ENCODE measurements at regions not wholly inside any gene's neighbourhood (a gene's known extent, or its start where the extent isn't known, plus 50 kb on each side); places are given as distances from the start of the nearest gene placed in this dataset.
"Not testable (repeated sequence)": the region's sequence is repeated elsewhere in the genome, so short reads cannot be mapped to it uniquely, and the experiment has no call there.

GRCh38 chr9:3659647-3660046 is 133.8 kb upstream of the RFX3 start:
- no peak for DNase-seq (ENCODE audit: low spot score)

DNA sequence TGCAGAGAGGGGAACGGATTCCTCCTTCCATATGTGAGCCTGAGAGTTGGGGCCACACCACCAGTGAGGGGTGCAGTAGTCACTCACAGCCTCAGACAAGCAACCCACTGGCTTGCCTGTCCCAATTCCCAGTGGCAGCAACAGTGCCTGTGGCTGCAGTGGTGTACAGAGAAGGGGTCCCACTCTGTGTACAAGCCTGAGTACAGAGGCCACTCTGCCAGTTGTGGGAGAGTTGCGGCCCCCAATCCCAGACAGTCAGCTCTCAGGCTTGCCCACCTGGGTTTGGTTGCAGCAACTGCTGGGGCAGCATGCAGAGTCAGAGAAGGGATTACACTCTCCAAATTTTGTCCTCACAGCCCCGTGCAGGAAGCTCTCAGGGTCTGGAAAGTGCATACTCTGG is 133.2 kb upstream of the RFX3 start:
- no peak for DNase-seq (ENCODE audit: low spot score)

GRCh38 chr9:3656224-3656623 is 130.4 kb upstream of the RFX3 start:
- DNase-seq (ENCODE audit: low spot score) = no peak

DNA sequence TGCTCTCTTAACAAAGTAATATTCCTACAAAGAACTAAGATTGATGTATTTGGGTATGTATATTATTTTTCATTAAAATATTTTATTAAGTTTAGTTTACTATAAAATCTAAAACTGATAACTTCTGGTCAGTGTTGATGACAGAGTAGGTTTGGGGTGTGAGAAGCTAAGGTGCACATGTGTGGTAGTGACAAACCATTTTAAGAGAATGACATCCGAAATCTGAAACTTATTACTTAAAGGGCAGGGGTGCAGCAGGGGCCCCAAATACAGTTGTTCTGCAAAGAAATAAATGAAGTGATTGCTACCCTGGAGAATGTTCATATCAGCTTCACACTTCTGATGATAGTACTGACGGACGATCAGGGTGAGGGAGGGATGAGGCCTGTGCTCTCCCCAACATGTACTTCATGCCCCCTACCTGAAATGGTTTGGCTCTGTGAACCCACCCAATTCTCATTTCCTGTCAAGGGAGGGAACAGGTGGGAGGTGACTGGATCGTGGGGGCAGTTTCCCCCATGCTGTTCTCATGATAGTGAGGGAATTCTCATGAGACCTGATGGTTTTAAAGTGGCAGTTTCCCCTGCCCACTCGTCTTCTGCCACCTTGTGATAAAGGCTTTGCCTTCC is 125.3 kb upstream of the RFX3 start:
- no peak for DNase-seq (ENCODE audit: low spot score)

- no peak for DNase-seq (ENCODE audit: low spot score)
These were observed 123.0 kb upstream of the RFX3 start for GRCh38 chr9:3648722-3649246.

GRCh38 chr9:3648266-3648665 is 122.5 kb upstream of the RFX3 start:
- no peak for DNase-seq (ENCODE audit: low spot score)

- DNase-seq (ENCODE audit: low spot score) = no peak
These were observed 121.9 kb upstream of the RFX3 start for GRCh38 chr9:3647652-3648051.

- DNase-seq (ENCODE audit: low spot score) = no peak
These were observed 120.4 kb upstream of the RFX3 start for GRCh38 chr9:3646226-3646625.

DNA sequence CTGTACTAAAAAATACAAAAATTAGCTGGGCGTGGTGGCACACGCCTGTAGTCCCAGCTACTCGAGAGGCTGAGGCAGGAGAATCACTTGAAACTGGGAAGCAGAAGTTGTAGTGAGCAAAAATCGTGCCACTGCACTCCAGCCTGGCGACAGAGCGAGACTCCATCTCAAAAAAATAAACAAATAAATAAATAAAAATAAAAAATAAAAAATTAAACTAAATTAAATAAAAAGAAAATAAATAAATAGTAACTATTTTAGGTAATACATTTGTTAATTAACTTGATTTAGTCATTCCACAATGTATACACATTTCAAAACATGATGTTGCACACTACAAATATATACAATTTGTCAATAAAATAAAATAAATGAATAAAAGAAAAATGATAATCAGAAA is 116.3 kb upstream of the RFX3 start:
- DNase-seq (ENCODE audit: low spot score) = not testable (repeated sequence)

DNA sequence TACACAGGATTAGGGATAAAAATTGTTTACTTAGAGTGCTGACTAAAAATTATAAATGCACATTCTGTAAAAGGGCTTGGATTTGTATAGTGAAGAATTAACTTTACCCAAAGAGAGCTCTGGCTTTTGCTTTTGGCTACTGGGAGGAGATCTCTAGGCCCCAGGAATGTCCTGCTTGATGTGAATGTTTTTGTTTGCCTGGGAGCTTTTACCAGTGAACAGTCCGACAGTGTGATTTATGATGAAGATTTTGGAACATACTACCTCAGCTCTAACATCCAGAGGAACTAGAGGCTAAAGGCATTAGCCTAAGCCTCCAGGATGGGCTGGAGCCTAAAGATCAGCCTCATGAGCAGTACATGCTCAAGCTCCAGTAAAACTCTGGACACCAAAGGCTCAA is 103.7 kb upstream of the RFX3 start:
- DNase-seq (ENCODE audit: low spot score) = no peak

GRCh38 chr9:3628239-3628638 is 102.4 kb upstream of the RFX3 start:
- no peak for DNase-seq (ENCODE audit: low spot score)

DNA sequence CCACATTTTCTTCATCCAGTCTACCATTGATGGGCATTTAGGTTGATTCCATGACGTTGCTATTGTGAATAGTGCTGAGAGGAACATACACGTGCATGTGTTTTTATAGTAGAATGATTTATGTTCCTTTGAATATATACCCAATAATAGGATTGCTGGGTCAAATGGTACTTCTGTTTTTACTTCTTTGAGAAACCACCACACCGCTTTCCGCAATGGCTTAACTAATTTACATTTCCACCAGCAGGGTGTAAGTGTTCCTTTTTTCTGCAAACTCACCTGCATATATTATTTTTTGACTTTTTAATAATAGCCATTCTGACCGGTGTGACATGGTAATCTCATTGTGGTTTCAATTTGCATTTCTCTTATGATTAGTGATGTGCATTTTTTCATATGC is 82.2 kb upstream of the RFX3 start:
- no peak for DNase-seq (ENCODE audit: low spot score)

- no peak for DNase-seq (ENCODE audit: low spot score)
These were observed 74.9 kb upstream of the RFX3 start for GRCh38 chr9:3600672-3601071.

- no peak for DNase-seq (ENCODE audit: low spot score)
These were observed 72.0 kb upstream of the RFX3 start for GRCh38 chr9:3597792-3598191.

DNA sequence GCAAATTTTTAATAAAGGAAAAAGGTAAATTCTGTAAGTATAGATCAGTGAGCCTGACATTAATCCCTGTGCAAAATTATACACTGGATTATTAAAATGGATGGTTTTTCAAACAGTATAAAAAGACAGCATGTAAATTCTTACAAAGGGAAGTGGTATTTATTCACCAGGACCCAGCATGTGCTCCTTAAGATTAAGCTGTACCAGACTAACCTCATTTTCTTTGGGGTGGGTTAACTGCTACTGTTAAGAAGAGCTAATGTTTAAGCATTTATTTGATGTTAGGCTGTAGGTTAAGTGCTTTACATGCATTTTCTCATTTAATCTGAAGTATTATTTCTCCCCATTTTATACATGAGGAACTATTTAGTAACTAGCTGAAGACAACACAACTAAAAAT is 60.3 kb upstream of the RFX3 start:
- no peak for DNase-seq (ENCODE audit: low spot score)

DNA sequence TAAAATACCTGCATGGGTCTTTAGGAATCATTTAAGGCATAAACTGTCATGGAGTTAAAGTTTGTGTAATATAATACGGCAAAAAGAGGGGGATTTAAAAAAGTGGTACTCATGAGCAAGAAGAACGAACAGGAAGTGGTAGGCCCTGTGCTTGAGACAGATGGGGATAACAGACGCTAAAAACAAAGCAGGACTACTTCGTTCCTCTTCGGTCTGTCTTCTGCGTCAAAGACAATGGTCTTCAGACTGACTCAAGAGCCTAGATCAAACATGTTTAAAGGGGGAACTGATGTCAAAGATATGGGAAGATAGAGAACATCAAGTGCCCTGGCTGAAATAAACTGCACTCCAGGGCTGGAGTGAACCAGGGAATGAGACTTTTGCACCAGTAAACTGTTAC is 59.8 kb upstream of the RFX3 start:
- no peak for DNase-seq (ENCODE audit: low spot score)

DNA sequence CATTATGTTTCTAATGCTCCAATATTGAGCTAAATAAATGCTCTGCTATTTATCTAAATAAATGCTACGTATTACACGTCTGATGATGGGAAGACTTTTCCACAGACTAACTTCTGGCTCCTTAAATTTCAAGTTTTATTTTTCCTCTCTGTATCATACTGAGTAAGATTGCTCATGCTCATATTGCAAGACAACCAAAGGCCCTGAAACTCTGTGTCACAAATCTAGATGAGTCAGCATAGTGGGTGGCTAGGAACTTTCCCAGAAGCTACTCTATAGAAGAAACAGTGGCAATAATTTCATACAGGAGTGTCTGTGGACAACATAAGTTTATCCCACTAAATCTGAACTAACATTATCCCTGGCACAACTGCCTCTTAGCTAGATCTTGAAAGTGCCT is 53.0 kb upstream of the RFX3 start:
- DNase-seq (ENCODE audit: low spot score) = no peak

DNA sequence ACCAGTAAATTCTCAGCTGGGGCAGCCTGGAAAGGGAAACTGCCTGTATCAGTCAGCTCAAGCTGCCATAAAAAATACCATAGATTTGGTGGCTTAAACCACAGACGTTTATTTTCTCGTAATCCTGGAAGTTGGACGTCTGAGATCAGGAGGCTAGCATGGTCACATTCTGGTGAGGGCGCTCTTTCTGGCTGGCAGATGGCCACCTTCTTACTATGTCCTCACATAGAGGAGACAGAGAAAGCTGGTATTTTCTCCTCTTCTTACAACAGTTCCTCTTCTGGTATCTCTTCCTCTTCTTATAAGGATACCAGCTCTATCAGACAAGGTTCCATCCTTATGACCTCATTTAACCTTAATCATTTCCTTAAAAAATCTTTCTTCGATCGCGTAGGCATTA is 50.5 kb upstream of the RFX3 start:
- DNase-seq (ENCODE audit: low spot score) = no peak

DNA sequence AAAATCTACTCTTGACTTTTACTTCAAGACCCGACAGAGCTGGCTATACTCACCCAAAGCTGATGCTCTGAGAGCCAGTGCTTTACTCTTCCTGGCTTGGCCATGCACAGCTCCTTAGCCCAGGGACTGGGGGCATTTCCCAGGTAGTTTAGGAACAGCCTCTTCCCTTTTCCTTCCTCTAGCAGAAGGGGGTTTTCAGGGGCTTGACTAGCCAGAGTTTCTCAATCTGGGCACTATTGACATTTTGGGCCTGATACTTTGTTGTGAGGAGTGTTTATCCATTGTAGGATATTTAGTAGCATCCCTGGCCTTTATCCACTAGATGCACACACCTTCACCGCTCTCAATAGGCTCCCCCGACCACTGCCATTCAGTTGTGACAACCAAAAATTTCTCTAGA is 50.0 kb upstream of the RFX3 start:
- no peak for DNase-seq (ENCODE audit: low spot score)
